A549 (cell line): ENCODE measurements at regions not wholly inside any gene's neighbourhood (a gene's known extent, or its start where the extent isn't known, plus 50 kb on each side); places are given as distances from the start of the nearest gene placed in this dataset.

Source experiments
- ATAC-seq, 2 experiments: fragments of 200-7000 bp in 1 of 2; fragments of >200 bp in 1 of 2; cut with Nextera tagmentation in 1 of 2; cut with Tn5 transposase in 1 of 2; 3 replicates each; pipeline versions ENCODE4 v1.8.0 to v1.9.1; 2018 to 2020; ENCODE audit warnings: mild to moderate bottlenecking in 1 of 2, moderate library complexity in 1 of 2
- CTCF ChIA-PET: fragments of 300-600 bp; sonication (Branson Sonifier 250); formaldehyde crosslinking; extraction: SDS; loops from one replicate; lab custom pipeline; 2021; ENCODE audit warnings: antibody characterized with exemption, inconsistent platforms; lab: Yijun Ruan, JAX
- POLR2A ChIA-PET: fragments of 350-600 bp; formaldehyde crosslinking; extraction: SDS; loops from one replicate; lab custom pipeline; 2021; ENCODE audit warnings: antibody characterized with exemption, inconsistent platforms; lab: Yijun Ruan, JAX
- DNase-seq, 2 experiments: peaks; one replicate each; pipeline versions ENCODE4 v3.0.0 to v3.0.0-alpha.2; 2011 to 2016; ENCODE audit warnings: low read depth in 1 of 2, low spot score in 1 of 2
- FAIRE-seq: peaks from 2 replicates; lab custom pipeline; 2011; peaks lifted over from hg19 to GRCh38; lab: Jason Lieb, UNC
- H3K27ac ChIP-seq, 2 experiments: fragments of >200 bp; sonication (Bioruptor Twin); formaldehyde crosslinking; 3 replicates each; pipeline ENCODE4 v1.5.1; 2016 to 2017
- H3K4me1 ChIP-seq: fragments of >200 bp; sonication (Bioruptor Twin); formaldehyde crosslinking; 3 replicates; pipeline ENCODE4 v1.6.1; 2016
- H3K4me2 ChIP-seq: fragments of >200 bp; sonication (Bioruptor Twin); formaldehyde crosslinking; 3 replicates; pipeline ENCODE4 v1.6.1; 2016
- H3K4me3 ChIP-seq: fragments of >200 bp; sonication (Bioruptor Twin); formaldehyde crosslinking; 3 replicates; pipeline ENCODE4 v1.5.1; 2016
- H3K9me3 ChIP-seq: fragments of >200 bp; sonication (Bioruptor Twin); formaldehyde crosslinking; 3 replicates; pipeline ENCODE4 v1.6.1; 2016
- BHLHE40 ChIP-seq: IDR thresholded peaks from 2 replicates; pipeline ENCODE4 v1.6.1; 2012; ENCODE audit warnings: low read depth, low read length, inconsistent platforms
- CHD4 ChIP-seq: fragments of 200-600 bp; sonication (generic); IDR thresholded peaks from 2 replicates; pipeline ENCODE4 v1.6.1; 2016; ENCODE audit warnings: antibody characterized with exemption, mild to moderate bottlenecking, borderline replicate concordance
- ELK1 ChIP-seq: fragments of 150-350 bp; IDR thresholded peaks from 2 replicates; pipeline ENCODE4 v1.6.1; 2014; ENCODE audit warnings: low read depth, mild to moderate bottlenecking, low read length
- FOSB ChIP-seq: fragments of 250-450 bp; sonication (Bioruptor Pico); IDR thresholded peaks from 2 replicates; pipeline ENCODE4 v1.5.0; 2020; ENCODE audit warnings: mild to moderate bottlenecking, moderate library complexity
- FOSL2 ChIP-seq, 2 experiments: fragments of 450-650 bp in 1 of 2; fragments of >200 bp in 1 of 2; sonication (Bioruptor Twin) in 1 of 2; formaldehyde crosslinking; IDR thresholded peaks; 2 replicates each; pipeline versions ENCODE4 v1.5.0 to v1.6.1; 2016 to 2020; ENCODE audit warnings: mild to moderate bottlenecking in 1 of 2, moderate library complexity in 1 of 2
- HDAC2 ChIP-seq: fragments of 200-600 bp; sonication (generic); IDR thresholded peaks from 2 replicates; pipeline ENCODE4 v1.6.1; 2016
- HES2 ChIP-seq: fragments of >200 bp; sonication (Bioruptor Twin); formaldehyde crosslinking; IDR thresholded peaks from 2 replicates; pipeline ENCODE4 v1.6.1; 2016
- HOXA7 ChIP-seq: fragments of 250-450 bp; sonication (Bioruptor Pico); IDR thresholded peaks from 2 replicates; pipeline ENCODE4 v1.5.0; 2020; ENCODE audit warnings: mild to moderate bottlenecking, moderate library complexity
- HOXB5 ChIP-seq: fragments of 250-450 bp; sonication (Bioruptor Pico); IDR thresholded peaks from 2 replicates; pipeline ENCODE4 v1.5.0; 2020; ENCODE audit warnings: mild to moderate bottlenecking, moderate library complexity
- JUNB ChIP-seq: fragments of >200 bp; sonication (Bioruptor Twin); formaldehyde crosslinking; IDR thresholded peaks from 2 replicates; pipeline ENCODE4 v1.6.1; 2016
- KDM1A ChIP-seq: fragments of 200-600 bp; sonication (generic); IDR thresholded peaks from 2 replicates; pipeline ENCODE4 v1.6.1; 2016; ENCODE audit warnings: low read depth, mild to moderate bottlenecking
- MYC ChIP-seq: IDR thresholded peaks from 2 replicates; pipeline ENCODE4 v1.6.1; 2012; ENCODE audit warnings: mild to moderate bottlenecking, inconsistent platforms, low read length, improper control_type of control experiment, borderline replicate concordance
- NFE2L2 ChIP-seq: fragments of 150-350 bp; conservative IDR thresholded peaks from 2 replicates; pipeline ENCODE4 v1.6.1; 2014; ENCODE audit warnings: low read length
- POLR2A ChIP-seq: IDR thresholded peaks from 2 replicates; pipeline ENCODE4 v1.6.1; 2012; ENCODE audit warnings: mild to moderate bottlenecking, low read length
- RAD21 ChIP-seq, 2 experiments: fragments of >200 bp in 1 of 2; sonication (Bioruptor Twin) in 1 of 2; formaldehyde crosslinking in 1 of 2; IDR thresholded peaks in 1 of 2; conservative IDR thresholded peaks in 1 of 2; 2 replicates in 1 of 2; 3 replicates in 1 of 2; pipeline ENCODE4 v1.6.1; 2012 to 2018; ENCODE audit warnings: inconsistent platforms in 1 of 2
- RARB ChIP-seq: fragments of 250-450 bp; sonication (Bioruptor Pico); IDR thresholded peaks from 2 replicates; pipeline ENCODE4 v1.8.0; 2021; ENCODE audit warnings: mild to moderate bottlenecking, moderate library complexity
- RFX5 ChIP-seq: fragments of 450-650 bp; IDR thresholded peaks from 2 replicates; pipeline ENCODE4 v1.7.1; 2014; ENCODE audit warnings: antibody characterized with exemption, mild to moderate bottlenecking, moderate library complexity
- SMC3 ChIP-seq: fragments of >200 bp; sonication (Bioruptor Twin); formaldehyde crosslinking; IDR thresholded peaks from 3 replicates; pipeline ENCODE4 v1.6.1; 2018; ENCODE audit warnings: inconsistent platforms
- TFCP2L1 ChIP-seq: fragments of 250-450 bp; sonication (Bioruptor Pico); IDR thresholded peaks from 2 replicates; pipeline ENCODE4 v1.5.0; 2021; ENCODE audit warnings: mild to moderate bottlenecking
- USF2 ChIP-seq: fragments of 450-650 bp; IDR thresholded peaks from 2 replicates; pipeline ENCODE4 v1.6.1; 2014; ENCODE audit warnings: antibody characterized with exemption
- ZFP36 ChIP-seq: fragments of 450-650 bp; IDR thresholded peaks from 2 replicates; pipeline ENCODE4 v1.6.1; 2014; ENCODE audit warnings: borderline replicate concordance; ENCODE audit not compliant: partially characterized antibody
- WGBS: methylation state at CpG from one replicate; pipeline ENCODE4 v1.1.6; 2017; ENCODE audit errors: missing lambda C conversion rate; 5-methylcytosine and 5-hydroxymethylcytosine counted together
- TF ChIP-seq, protein P1 (sequence below): IDR thresholded peaks from 2 replicates; pipeline ENCODE4 v1.6.1; 2012; ENCODE audit warnings: low read depth, borderline replicate concordance
- TF ChIP-seq, protein P2 (sequence below): fragments of 200-600 bp; sonication (generic); IDR thresholded peaks from 2 replicates; pipeline ENCODE4 v1.6.1; 2016; ENCODE audit warnings: antibody characterized with exemption, mild to moderate bottlenecking, moderate library complexity
- TF ChIP-seq, protein P3 (sequence below): fragments of >200 bp; sonication (Bioruptor Twin); formaldehyde crosslinking; IDR thresholded peaks from 3 replicates; pipeline ENCODE4 v1.6.1; 2016

DNA sequence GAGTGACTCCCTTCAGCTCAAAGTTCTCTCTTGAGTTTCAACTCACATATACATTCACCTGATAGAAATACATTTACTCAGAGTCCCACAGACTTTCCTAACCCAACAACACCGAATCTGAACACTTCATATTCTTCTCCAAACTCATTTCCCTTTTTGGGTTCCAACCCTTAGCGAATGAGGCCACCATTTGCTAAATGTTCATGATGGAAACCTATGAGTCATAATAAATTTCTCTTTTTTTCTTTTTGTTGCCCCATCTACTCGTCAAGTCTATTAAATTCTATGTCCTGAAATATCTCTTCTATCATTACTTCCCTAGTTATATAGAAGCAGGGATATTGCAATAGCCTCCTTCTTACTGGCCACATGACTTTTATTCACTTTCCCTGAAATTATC, 100.1 kb downstream of the HLX start:
- no peak for DNase-seq
- H3K4me2 ChIP-seq = no peak overlapping the region
- no peak overlapping the region for H3K4me3 ChIP-seq
- FAIRE-seq = no peak
- CTCF ChIA-PET = no interaction called here
- no peaks in the 10 kb centered on the region for H3K4me1 ChIP-seq
- POLR2A ChIA-PET = no interaction called here
- WGBS = 21% methylated on average over 3 of the region's 3 CpGs
- ATAC-seq = no peak
- no peak overlapping the region for H3K27ac ChIP-seq
- H3K9me3 ChIP-seq = no peaks in the 10 kb centered on the region
- TF ChIP-seq MYC (no peak), FOSL2 (IDR thresholded peaks at IDR 0.05) (no peak), FOSL2 (CRISPR knock-in tag; IDR thresholded peaks at IDR 0.05) (peak; percentile 25; the same call in 1 of the 2 replicates)

GRCh38 chr1:220982686-220983085, 103.4 kb downstream of the HLX start:
- no peak overlapping the region for H3K4me2 ChIP-seq
- TF ChIP-seq TFCP2L1 (CRISPR knock-in tag) (no peak), RFX5 (no peak), KDM1A (no peak), JUNB (no peak), SMC3 (no peak), HDAC2 (no peak), RARB (CRISPR knock-in tag) (no peak), ZFP36 (no peak), HOXA7 (CRISPR knock-in tag) (no peak), BHLHE40 (no peak), FOSL2 (IDR thresholded peaks at IDR 0.05) (no peak), FOSL2 (CRISPR knock-in tag; IDR thresholded peaks at IDR 0.05) (no peak)
- TF ChIP-seq, protein P1, sequence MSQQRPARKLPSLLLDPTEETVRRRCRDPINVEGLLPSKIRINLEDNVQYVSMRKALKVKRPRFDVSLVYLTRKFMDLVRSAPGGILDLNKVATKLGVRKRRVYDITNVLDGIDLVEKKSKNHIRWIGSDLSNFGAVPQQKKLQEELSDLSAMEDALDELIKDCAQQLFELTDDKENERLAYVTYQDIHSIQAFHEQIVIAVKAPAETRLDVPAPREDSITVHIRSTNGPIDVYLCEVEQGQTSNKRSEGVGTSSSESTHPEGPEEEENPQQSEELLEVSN = no peak
- TF ChIP-seq, all 56 proteins: peak for 0
- ATAC-seq (no peak), FAIRE-seq (no peak), DNase-seq (no peak)
- H3K9me3 ChIP-seq = no peaks in the 10 kb centered on the region
- H3K4me1 ChIP-seq = no peaks in the 10 kb centered on the region
- ChIA-PET CTCF (no interaction called here), POLR2A (no interaction called here)
- no peak overlapping the region for H3K27ac ChIP-seq
- no peak overlapping the region for H3K4me3 ChIP-seq
- WGBS = 90% methylated on average over 10 of the region's 10 CpGs

- no peak overlapping the region for H3K4me2 ChIP-seq
Observed at GRCh38 chr1:220983877-220984635, 104.8 kb downstream of the HLX start.

More at GRCh38 chr1:220983877-220984635, 104.8 kb downstream of the HLX start:
- 78% methylated on average over 19 of the region's 19 CpGs for WGBS
- ATAC-seq (peak in 1 of 2 experiments; percentile 54; a peak in 2 of 6 replicates), FAIRE-seq (no peak), DNase-seq (no peak)
- POLR2A ChIA-PET = no interaction called here
- CTCF ChIA-PET = no interaction called here
- TF ChIP-seq CHD4 (no peak), POLR2A (no peak), ELK1 (no peak), SMC3 (no peak), HOXB5 (no peak), HES2 (no peak), NFE2L2 (no peak), RAD21 (conservative IDR thresholded peaks at IDR 0.05 in 1 of 2, IDR thresholded peaks at IDR 0.05 in 1 of 2) (no peak), HDAC2 (no peak), USF2 (no peak), FOSB (CRISPR knock-in tag) (no peak)
- TF ChIP-seq, protein P2, sequence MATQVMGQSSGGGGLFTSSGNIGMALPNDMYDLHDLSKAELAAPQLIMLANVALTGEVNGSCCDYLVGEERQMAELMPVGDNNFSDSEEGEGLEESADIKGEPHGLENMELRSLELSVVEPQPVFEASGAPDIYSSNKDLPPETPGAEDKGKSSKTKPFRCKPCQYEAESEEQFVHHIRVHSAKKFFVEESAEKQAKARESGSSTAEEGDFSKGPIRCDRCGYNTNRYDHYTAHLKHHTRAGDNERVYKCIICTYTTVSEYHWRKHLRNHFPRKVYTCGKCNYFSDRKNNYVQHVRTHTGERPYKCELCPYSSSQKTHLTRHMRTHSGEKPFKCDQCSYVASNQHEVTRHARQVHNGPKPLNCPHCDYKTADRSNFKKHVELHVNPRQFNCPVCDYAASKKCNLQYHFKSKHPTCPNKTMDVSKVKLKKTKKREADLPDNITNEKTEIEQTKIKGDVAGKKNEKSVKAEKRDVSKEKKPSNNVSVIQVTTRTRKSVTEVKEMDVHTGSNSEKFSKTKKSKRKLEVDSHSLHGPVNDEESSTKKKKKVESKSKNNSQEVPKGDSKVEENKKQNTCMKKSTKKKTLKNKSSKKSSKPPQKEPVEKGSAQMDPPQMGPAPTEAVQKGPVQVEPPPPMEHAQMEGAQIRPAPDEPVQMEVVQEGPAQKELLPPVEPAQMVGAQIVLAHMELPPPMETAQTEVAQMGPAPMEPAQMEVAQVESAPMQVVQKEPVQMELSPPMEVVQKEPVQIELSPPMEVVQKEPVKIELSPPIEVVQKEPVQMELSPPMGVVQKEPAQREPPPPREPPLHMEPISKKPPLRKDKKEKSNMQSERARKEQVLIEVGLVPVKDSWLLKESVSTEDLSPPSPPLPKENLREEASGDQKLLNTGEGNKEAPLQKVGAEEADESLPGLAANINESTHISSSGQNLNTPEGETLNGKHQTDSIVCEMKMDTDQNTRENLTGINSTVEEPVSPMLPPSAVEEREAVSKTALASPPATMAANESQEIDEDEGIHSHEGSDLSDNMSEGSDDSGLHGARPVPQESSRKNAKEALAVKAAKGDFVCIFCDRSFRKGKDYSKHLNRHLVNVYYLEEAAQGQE = no peak
- TF ChIP-seq, protein P3, sequence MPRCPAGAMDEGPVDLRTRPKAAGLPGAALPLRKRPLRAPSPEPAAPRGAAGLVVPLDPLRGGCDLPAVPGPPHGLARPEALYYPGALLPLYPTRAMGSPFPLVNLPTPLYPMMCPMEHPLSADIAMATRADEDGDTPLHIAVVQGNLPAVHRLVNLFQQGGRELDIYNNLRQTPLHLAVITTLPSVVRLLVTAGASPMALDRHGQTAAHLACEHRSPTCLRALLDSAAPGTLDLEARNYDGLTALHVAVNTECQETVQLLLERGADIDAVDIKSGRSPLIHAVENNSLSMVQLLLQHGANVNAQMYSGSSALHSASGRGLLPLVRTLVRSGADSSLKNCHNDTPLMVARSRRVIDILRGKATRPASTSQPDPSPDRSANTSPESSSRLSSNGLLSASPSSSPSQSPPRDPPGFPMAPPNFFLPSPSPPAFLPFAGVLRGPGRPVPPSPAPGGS = no peak
- TF ChIP-seq, protein P1 = no peak
- Histone ChIP-seq H3K27ac (no peak overlapping the region), H3K4me3 (no peak overlapping the region), H3K9me3 (no peaks in the 10 kb centered on the region), H3K4me1 (no peaks in the 10 kb centered on the region)
